K562 (cell line): ENCODE measurements at regions not wholly inside any gene's neighbourhood (a gene's known extent, or its start where the extent isn't known, plus 50 kb on each side); places are given as distances from the start of the nearest gene placed in this dataset.

ENCODE experiments used
- ATAC-seq: fragments of 200-7000 bp; cut with Tn5 transposase; 3 replicates; pipeline ENCODE4 v1.9.1; 2020; ENCODE audit warnings: moderate library complexity
- BruUV-seq: library from RNA; stranded (reverse); fragments of 400-500 nt; replicated peaks from 2 replicates; lab custom pipeline; 2021; lab: Mats Ljungman, UMichigan
- CTCF ChIA-PET: fragments of 300-600 bp; formaldehyde crosslinking; extraction: SDS; loops from one replicate; lab custom pipeline; 2021; ENCODE audit warnings: low intra/inter-chr PET ratio; lab: Yijun Ruan, JAX
- POLR2A ChIA-PET: fragments of 300-600, 350-650 bp; sonication (Branson Sonifier 250); formaldehyde crosslinking; extraction: SDS; loops from one replicate; lab custom pipeline; 2021; ENCODE audit warnings: antibody characterized with exemption, inconsistent platforms; lab: Yijun Ruan, JAX
- DNase-seq, 4 experiments: peaks; one replicate each; pipeline versions ENCODE4 v3.0.0 to v3.0.0-alpha.2; 2011 to 2018; ENCODE audit warnings: low spot score in 3 of 4, mixed read lengths in 3 of 4; ENCODE audit errors: extremely low read depth in 1 of 4
- FAIRE-seq: peaks from 2 replicates; lab custom pipeline; 2011; peaks lifted over from hg19 to GRCh38; lab: Jason Lieb, UNC
- H2AFZ ChIP-seq: 2 replicates; pipeline ENCODE4 v1.6.0; 2011; ENCODE audit warnings: low read depth, low read length, control low read depth, inconsistent platforms
- H3K27ac ChIP-seq: fragments of 200-600 bp; 3 replicates; pipeline ENCODE4 v1.8.0; 2011; ENCODE audit warnings: low read depth, mild to moderate bottlenecking, control low read depth, inconsistent platforms, low read length, moderate library complexity, mixed read lengths; ENCODE audit errors: extremely low read depth
- H3K27me3 ChIP-seq, 2 experiments: fragments of 300-600 bp in 1 of 2; 2 replicates in 1 of 2; 3 replicates in 1 of 2; pipeline versions ENCODE4 v1.6.0 to v1.8.0; 2011; ENCODE audit warnings: inconsistent platforms in 2 of 2, low read length in 2 of 2, mild to moderate bottlenecking in 1 of 2, mixed read lengths in 1 of 2, moderate library complexity in 1 of 2; ENCODE audit not compliant: control insufficient read depth in 2 of 2, insufficient read depth in 2 of 2
- H3K36me3 ChIP-seq: fragments of 300-600 bp; 3 replicates; pipeline ENCODE4 v1.8.0; 2011; ENCODE audit warnings: mild to moderate bottlenecking, low read length, inconsistent platforms; ENCODE audit not compliant: control insufficient read depth, insufficient read depth
- H3K4me1 ChIP-seq, 2 experiments: fragments of 200-600 bp in 1 of 2; replicated peaks in 1 of 2; 2 replicates in 1 of 2; 3 replicates in 1 of 2; pipeline versions ENCODE4 v1.5.1 to v1.8.0; 2011; ENCODE audit warnings: inconsistent platforms in 2 of 2, low read length in 2 of 2, mild to moderate bottlenecking in 1 of 2, mixed read lengths in 1 of 2, moderate library complexity in 1 of 2; ENCODE audit not compliant: control insufficient read depth in 2 of 2, insufficient read depth in 2 of 2
- H3K4me2 ChIP-seq: 2 replicates; pipeline ENCODE4 v1.6.1; 2011; ENCODE audit warnings: low read length, control low read depth, inconsistent platforms, mixed read lengths; ENCODE audit not compliant: insufficient read depth
- H3K4me3 ChIP-seq: fragments of 200-600 bp; sonication (generic), shearing (Covaris generic); 2 replicates; pipeline ENCODE4 v1.5.1; 2016; ENCODE audit warnings: control low read depth, inconsistent platforms
- H3K79me2 ChIP-seq: fragments of 200-600 bp; 3 replicates; pipeline ENCODE4 v1.8.0; 2011; ENCODE audit warnings: low read length, inconsistent platforms; ENCODE audit not compliant: control insufficient read depth, insufficient read depth
- H3K9ac ChIP-seq, 2 experiments: 2 replicates each; pipeline versions ENCODE4 v1.6.0 to v1.6.1; 2011; ENCODE audit warnings: low read depth in 2 of 2, low read length in 2 of 2, control low read depth in 1 of 2, inconsistent platforms in 1 of 2, mild to moderate bottlenecking in 1 of 2, mixed read lengths in 1 of 2; ENCODE audit not compliant: insufficient read depth in 1 of 2
- H3K9me1 ChIP-seq: one replicate; pipeline ENCODE4 v1.6.0; 2011; ENCODE audit warnings: inconsistent platforms, mild to moderate bottlenecking, low read length, moderate library complexity; ENCODE audit not compliant: control insufficient read depth, insufficient read depth
- H3K9me3 ChIP-seq: replicated peaks from 2 replicates; pipeline ENCODE4 v1.5.1; 2011; ENCODE audit warnings: low read depth, low read length, inconsistent platforms; ENCODE audit not compliant: control insufficient read depth, insufficient read depth
- H4K20me1 ChIP-seq: replicated peaks from 2 replicates; pipeline ENCODE4 v1.6.1; 2011; ENCODE audit warnings: low read length, inconsistent platforms, mixed read lengths; ENCODE audit not compliant: control insufficient read depth, insufficient read depth
- CBFA2T3 ChIP-seq: fragments of 450-650 bp; IDR thresholded peaks from 2 replicates; pipeline ENCODE4 v1.6.1; 2017
- ETV6 ChIP-seq, 3 experiments: fragments of 150-350 bp in 1 of 3; sonication (generic) in 1 of 3; formaldehyde crosslinking in 1 of 3; IDR thresholded peaks; 2 replicates each; pipeline versions ENCODE4 v1.6.1 to v1.8.0; 2014 to 2022; ENCODE audit warnings: borderline replicate concordance in 2 of 3, low read depth in 2 of 3, antibody characterized with exemption in 1 of 3, low read length in 1 of 3, mild to moderate bottlenecking in 1 of 3, missing genetic modification reagents in 1 of 3
- ILK ChIP-seq: fragments of 450-650 bp; IDR thresholded peaks from 2 replicates; pipeline ENCODE4 v1.6.1; 2016; ENCODE audit warnings: missing genetic modification characterization, low read depth, mild to moderate bottlenecking, missing compliant biosample characterization, moderate library complexity, borderline replicate concordance
- MYBL2 ChIP-seq, 2 experiments: fragments of 450-650 bp in 1 of 2; sonication (generic) in 1 of 2; formaldehyde crosslinking in 1 of 2; IDR thresholded peaks; 2 replicates each; pipeline versions ENCODE4 v1.6.1 to v1.8.1; 2017 to 2022; ENCODE audit warnings: borderline replicate concordance in 1 of 2, inconsistent platforms in 1 of 2, low read depth in 1 of 2, mild to moderate bottlenecking in 1 of 2, missing genetic modification reagents in 1 of 2, moderate library complexity in 1 of 2
- SLC30A9 ChIP-seq: fragments of 250-450 bp; sonication (Bioruptor Pico); IDR thresholded peaks from 2 replicates; pipeline ENCODE4 v1.8.0; 2022; ENCODE audit warnings: mild to moderate bottlenecking, moderate library complexity
- TCF7 ChIP-seq: sonication (generic); IDR thresholded peaks from 2 replicates; pipeline ENCODE4 v1.6.1; 2016; ENCODE audit warnings: antibody characterized with exemption, borderline replicate concordance
- ZNF184 ChIP-seq: sonication (generic); formaldehyde crosslinking; IDR thresholded peaks from 2 replicates; pipeline ENCODE4 v1.5.0; 2020; ENCODE audit warnings: missing genetic modification reagents
- WGBS: fragments of 100-300 bp; shearing (Covaris generic); methylation state at CpG from one replicate; pipeline ENCODE4 v1.1.6; 2016; ENCODE audit warnings: low coverage, mixed read lengths; ENCODE audit not compliant: insufficient coverage; ENCODE audit errors: missing lambda C conversion rate; 5-methylcytosine and 5-hydroxymethylcytosine counted together
- in situ Hi-C: fragments of 300-500 bp; cut with MboI; formaldehyde crosslinking; loops from 4 replicates; pipeline ENCODE4 v1.15.0; 2018; ENCODE audit warnings: inconsistent platforms, mixed read lengths
- intact Hi-C: fragments of 100-400 bp; cut with micrococcal nuclease; formaldehyde crosslinking; loops from 2 replicates; pipeline ENCODE4 v1.14.2; 2022
- TF ChIP-seq, protein P1 (sequence below): fragments of 450-650 bp; formaldehyde crosslinking; IDR thresholded peaks from 2 replicates; pipeline ENCODE4 v1.4.0; 2020; ENCODE audit warnings: mild to moderate bottlenecking, mixed read lengths
- TF ChIP-seq, protein P2 (sequence below): IDR thresholded peaks from 2 replicates; pipeline ENCODE4 v1.6.1; 2011; ENCODE audit not compliant: insufficient read length; ENCODE audit errors: extremely low read depth

DNA sequence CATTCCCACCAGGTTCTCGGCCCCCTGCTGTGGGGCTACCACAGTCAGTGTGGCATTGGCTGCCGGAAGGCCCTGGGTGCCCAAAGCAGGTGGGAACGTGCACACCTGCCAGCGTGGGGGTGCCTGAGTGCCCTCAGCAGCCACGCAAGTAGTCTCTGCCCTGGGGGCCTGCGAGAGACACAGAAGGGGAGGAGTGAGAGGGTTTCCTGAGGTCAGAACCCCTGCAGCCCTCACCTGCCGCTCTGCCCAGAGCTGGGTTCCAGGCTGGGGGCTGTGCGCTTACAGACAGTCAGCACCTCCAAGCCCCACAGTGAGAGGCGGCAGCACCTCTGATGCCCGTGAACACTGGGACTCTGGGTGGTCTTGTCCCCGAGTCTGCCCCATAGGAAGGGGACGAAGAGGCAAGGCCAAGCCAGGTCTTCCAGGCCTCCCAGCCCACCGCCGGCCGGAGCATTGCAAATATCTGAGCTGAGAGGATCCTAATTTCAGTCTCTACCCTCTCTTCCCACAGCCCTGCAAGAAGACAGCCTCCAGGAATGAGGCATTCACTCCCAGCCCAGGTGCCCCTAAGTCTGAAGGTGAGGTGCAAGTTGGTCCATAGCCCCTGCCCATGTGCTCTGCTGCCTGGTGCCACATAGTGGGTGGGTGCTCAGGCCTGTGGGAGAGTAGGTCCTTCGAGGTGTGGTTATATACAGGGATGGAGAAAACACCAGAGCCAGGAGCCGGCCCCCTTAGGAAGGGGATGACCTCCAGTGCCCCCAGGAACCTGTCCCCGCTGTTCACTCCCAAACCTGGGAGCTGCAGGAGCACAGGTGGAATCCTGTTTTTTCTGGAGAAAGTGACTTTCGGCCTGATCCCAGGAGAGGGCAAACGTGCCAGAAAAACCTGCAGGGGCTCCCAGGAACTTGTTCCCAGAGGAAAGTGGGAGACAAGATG, 291.1 kb upstream of the RTL1 start:
- BruUV-seq: no TSS peak
- Histone ChIP-seq H3K4me3 (no peak overlapping the region), H4K20me1 (no peaks in the 10 kb centered on the region), H3K9me3 (no peaks in the 10 kb centered on the region), H3K4me2 (no peak overlapping the region), H3K79me2 (no peaks in the 10 kb centered on the region), H3K27me3 (peaks cover 3 to 45% of the 10 kb centered on the region in 2 experiments; a peak in 3 of 5 replicates), H3K36me3 (no peaks in the 10 kb centered on the region), H3K27ac (no peak overlapping the region), H3K9me1 (no peaks in the 10 kb centered on the region), H3K9ac (no peak overlapping the region), H3K4me1 (peaks cover 0 to 4% of the 10 kb centered on the region in 2 experiments; a peak in 3 of 5 replicates), H2AFZ (no peak overlapping the region)
- in situ Hi-C loops (no loop called here), intact Hi-C loops (no loop called here)
- CTCF ChIA-PET: no interaction called here
- ATAC-seq (no peak), FAIRE-seq (no peak), DNase-seq (no peak)
- 2% methylated on average over 18 of the region's 20 CpGs for WGBS
- POLR2A ChIA-PET: no interaction called here
- TF ChIP-seq MYBL2 (IDR thresholded peaks at IDR 0.05; ENCODE audit: low read depth) (no peak), MYBL2 (CRISPR knock-in tag; IDR thresholded peaks at IDR 0.05; ENCODE audit: borderline replicate concordance) (no peak), SLC30A9 (no peak), ZNF184 (no peak), ILK (no peak), CBFA2T3 (no peak), TCF7 (no peak), ETV6 (IDR thresholded peaks at IDR 0.05; ENCODE audit: borderline replicate concordance in 1 of 2, low read depth in 2 of 2, low read length in 1 of 2) (no peak), ETV6 (CRISPR knock-in tag; IDR thresholded peaks at IDR 0.05; ENCODE audit: borderline replicate concordance) (no peak)
- TF ChIP-seq, protein P1, sequence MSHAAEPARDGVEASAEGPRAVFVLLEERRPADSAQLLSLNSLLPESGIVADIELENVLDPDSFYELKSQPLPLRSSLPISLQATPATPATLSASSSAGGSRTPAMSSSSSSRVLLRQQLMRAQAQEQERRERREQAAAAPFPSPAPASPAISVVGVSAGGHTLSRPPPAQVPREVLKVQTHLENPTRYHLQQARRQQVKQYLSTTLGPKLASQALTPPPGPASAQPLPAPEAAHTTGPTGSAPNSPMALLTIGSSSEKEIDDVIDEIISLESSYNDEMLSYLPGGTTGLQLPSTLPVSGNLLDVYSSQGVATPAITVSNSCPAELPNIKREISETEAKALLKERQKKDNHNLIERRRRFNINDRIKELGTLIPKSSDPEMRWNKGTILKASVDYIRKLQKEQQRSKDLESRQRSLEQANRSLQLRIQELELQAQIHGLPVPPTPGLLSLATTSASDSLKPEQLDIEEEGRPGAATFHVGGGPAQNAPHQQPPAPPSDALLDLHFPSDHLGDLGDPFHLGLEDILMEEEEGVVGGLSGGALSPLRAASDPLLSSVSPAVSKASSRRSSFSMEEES: no peak
- TF ChIP-seq, protein P2, sequence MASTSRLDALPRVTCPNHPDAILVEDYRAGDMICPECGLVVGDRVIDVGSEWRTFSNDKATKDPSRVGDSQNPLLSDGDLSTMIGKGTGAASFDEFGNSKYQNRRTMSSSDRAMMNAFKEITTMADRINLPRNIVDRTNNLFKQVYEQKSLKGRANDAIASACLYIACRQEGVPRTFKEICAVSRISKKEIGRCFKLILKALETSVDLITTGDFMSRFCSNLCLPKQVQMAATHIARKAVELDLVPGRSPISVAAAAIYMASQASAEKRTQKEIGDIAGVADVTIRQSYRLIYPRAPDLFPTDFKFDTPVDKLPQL: no peak
